Lower lobe of right lung (tissue), 2 donors: ENCODE measurements at regions not wholly inside any gene's neighbourhood (a gene's known extent, or its start where the extent isn't known, plus 50 kb on each side); places are given as distances from the start of the nearest gene placed in this dataset.

ENCODE experiments used
- ATAC-seq, 2 donors: fragments of 200-7000 bp; cut with Tn5 transposase; one replicate each; pipeline ENCODE4 v1.9.1; 2020 to 2022; ENCODE audit warnings: mild to moderate bottlenecking in 2 of 2, moderate library complexity in 2 of 2
- DNase-seq: peaks from one replicate; pipeline ENCODE4 v3.0.0-alpha.2; 2020
- H3K27ac ChIP-seq: fragments of 200-600 bp; one replicate; pipeline ENCODE4 v1.8.0; 2022
- H3K27me3 ChIP-seq: fragments of 200-600 bp; one replicate; pipeline ENCODE4 v1.8.0; 2022; ENCODE audit warnings: low read depth
- H3K36me3 ChIP-seq: fragments of 200-600 bp; one replicate; pipeline ENCODE4 v1.8.0; 2022; ENCODE audit warnings: mild to moderate bottlenecking
- H3K4me1 ChIP-seq: fragments of 200-600 bp; one replicate; pipeline ENCODE4 v1.8.0; 2022
- H3K4me3 ChIP-seq: fragments of 200-600 bp; one replicate; pipeline ENCODE4 v1.8.0; 2022; ENCODE audit warnings: mild to moderate bottlenecking
- H3K9me3 ChIP-seq: fragments of 200-600 bp; one replicate; pipeline ENCODE4 v1.8.0; 2022
- intact Hi-C: fragments of 100-400 bp; cut with DNase I; formaldehyde crosslinking; loops from one replicate; pipeline ENCODE4 v1.11.0; 2022
- TF ChIP-seq, protein P1 (sequence below): fragments of 200-600 bp; IDR thresholded peaks from one replicate; pipeline ENCODE4 v1.8.0; 2022; ENCODE audit warnings: antibody characterized with exemption, mild to moderate bottlenecking
- donor health status: DM: no; HTN: yes; CAD: no; lungs with severe emphysema.

DNA sequence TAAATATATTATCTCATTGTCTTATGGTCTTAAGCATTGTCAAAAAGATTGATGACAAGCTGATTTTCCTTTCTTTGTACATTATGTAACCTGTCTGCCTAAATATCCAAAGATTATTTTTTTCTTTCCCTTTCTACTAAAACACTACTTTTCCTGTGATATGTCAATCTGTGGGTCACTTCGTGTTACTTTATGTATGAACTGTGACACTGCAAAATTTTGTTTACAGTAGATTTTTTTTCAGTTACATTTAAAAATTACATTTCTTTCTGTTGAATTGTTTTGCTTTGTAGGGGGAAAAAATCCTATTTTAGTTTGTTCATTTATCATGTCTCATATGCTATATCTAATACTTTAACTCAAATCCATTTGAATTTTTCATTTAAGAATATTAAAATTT lies 392.3 kb upstream of the ATXN7L3B start:
- no peaks in the 10 kb centered on the region for H3K36me3 ChIP-seq
- H3K9me3 ChIP-seq: no peaks in the 10 kb centered on the region
- TF ChIP-seq, protein P1, sequence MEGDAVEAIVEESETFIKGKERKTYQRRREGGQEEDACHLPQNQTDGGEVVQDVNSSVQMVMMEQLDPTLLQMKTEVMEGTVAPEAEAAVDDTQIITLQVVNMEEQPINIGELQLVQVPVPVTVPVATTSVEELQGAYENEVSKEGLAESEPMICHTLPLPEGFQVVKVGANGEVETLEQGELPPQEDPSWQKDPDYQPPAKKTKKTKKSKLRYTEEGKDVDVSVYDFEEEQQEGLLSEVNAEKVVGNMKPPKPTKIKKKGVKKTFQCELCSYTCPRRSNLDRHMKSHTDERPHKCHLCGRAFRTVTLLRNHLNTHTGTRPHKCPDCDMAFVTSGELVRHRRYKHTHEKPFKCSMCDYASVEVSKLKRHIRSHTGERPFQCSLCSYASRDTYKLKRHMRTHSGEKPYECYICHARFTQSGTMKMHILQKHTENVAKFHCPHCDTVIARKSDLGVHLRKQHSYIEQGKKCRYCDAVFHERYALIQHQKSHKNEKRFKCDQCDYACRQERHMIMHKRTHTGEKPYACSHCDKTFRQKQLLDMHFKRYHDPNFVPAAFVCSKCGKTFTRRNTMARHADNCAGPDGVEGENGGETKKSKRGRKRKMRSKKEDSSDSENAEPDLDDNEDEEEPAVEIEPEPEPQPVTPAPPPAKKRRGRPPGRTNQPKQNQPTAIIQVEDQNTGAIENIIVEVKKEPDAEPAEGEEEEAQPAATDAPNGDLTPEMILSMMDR: no peak
- ATAC-seq (no peak), DNase-seq (no peak)
- no peaks in the 10 kb centered on the region for H3K27me3 ChIP-seq
- no peak overlapping the region for H3K27ac ChIP-seq
- no peaks in the 10 kb centered on the region for H3K4me1 ChIP-seq
- intact Hi-C loops: no loop called here
- no peak overlapping the region for H3K4me3 ChIP-seq

DNA sequence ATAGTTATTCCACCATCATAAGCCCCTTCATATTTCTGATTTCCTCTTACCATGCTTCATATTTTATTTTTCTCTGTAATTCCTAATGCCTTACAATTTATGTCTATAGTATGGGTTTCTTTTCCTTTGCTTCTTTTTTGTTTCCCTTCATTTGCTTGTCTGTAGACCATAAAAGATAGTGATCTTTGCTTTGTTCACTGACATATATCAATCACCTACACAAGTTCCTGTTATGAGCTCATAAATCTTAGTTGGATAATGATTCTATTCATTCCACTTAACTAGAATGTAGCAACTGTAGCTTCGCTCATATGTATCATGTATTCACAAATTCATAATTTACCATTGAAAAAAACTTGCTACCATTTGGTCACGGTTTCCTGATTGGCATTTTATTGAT lies 388.8 kb upstream of the ATXN7L3B start:
- Histone ChIP-seq H3K9me3 (no peaks in the 10 kb centered on the region), H3K36me3 (no peaks in the 10 kb centered on the region), H3K4me3 (no peak overlapping the region), H3K4me1 (no peaks in the 10 kb centered on the region), H3K27ac (no peak overlapping the region), H3K27me3 (no peaks in the 10 kb centered on the region)
- TF ChIP-seq, protein P1: no peak
- no peak for ATAC-seq
- intact Hi-C loops: no loop called here
- no peak for DNase-seq

DNA sequence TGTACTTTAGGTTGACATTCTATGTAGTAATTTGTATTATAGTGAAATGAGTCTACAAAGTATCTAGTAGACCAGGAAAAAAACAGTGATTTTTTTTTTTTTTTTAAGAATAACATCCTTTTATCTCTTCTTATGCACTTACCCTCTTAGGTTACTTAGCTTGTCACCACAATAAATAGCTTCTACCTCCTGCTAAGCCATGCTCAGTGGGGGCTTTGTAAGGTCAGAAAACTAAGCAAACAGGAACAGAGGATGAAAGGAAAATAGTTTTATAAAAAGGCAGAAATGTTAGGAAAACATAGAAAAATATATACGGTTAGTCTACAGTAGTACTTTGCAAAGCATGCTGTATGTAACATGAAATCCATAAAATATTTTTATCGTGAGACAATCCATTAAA lies 385.3 kb upstream of the ATXN7L3B start:
- intact Hi-C loops: no loop called here
- ATAC-seq: no peak
- Histone ChIP-seq H3K9me3 (no peaks in the 10 kb centered on the region), H3K36me3 (no peaks in the 10 kb centered on the region), H3K4me1 (no peaks in the 10 kb centered on the region), H3K4me3 (no peak overlapping the region), H3K27ac (no peak overlapping the region), H3K27me3 (no peaks in the 10 kb centered on the region)
- TF ChIP-seq, protein P1: no peak
- no peak for DNase-seq

DNA sequence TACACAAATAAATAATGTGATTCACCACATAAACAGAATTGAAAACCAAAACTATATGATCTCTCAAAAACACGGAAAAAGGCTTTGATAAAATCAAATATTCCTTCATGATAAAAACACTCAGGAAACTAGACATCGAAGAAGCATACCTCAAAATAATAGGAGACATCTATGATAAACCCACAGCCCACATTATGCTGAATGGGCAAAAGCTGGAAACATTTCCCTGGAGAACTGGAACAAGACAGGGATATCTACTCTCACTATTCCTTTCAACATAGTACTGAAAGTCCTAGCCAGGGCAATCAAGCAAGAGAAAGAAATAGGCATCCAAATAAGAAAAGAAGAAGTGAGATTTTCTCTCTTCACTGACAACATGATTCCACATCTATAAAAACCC lies 371.5 kb upstream of the ATXN7L3B start:
- TF ChIP-seq, protein P1: no peak
- no peak overlapping the region for H3K4me3 ChIP-seq
- no peaks in the 10 kb centered on the region for H3K4me1 ChIP-seq
- intact Hi-C loops: no loop called here
- no peaks in the 10 kb centered on the region for H3K9me3 ChIP-seq
- H3K27ac ChIP-seq: no peak overlapping the region
- H3K36me3 ChIP-seq: no peaks in the 10 kb centered on the region
- no peaks in the 10 kb centered on the region for H3K27me3 ChIP-seq
- DNase-seq (no peak), ATAC-seq (no peak)

DNA sequence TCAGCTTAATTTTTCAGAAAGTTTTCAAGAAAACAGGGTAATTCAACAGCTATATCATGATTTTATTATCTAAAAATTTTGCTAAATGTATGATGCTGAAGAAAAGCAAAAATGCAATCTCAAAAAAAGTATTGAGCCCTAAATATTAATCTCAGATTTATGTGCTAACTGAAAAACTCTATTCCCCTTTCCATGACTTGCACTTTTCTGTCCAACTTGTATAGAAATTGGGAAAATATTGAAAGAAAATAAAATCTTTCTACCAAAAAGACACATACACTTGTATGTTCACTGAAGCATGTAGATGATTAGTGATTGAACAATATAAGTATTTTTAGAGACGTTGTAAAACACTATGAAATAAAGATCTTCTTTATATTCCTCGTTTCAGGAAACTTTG lies 368.0 kb upstream of the ATXN7L3B start:
- Histone ChIP-seq H3K4me1 (no peaks in the 10 kb centered on the region), H3K27ac (no peak overlapping the region), H3K9me3 (no peaks in the 10 kb centered on the region), H3K27me3 (no peaks in the 10 kb centered on the region), H3K4me3 (no peak overlapping the region), H3K36me3 (no peaks in the 10 kb centered on the region)
- ATAC-seq: no peak
- TF ChIP-seq, protein P1: no peak
- intact Hi-C loops: no loop called here
- no peak for DNase-seq
